H9 (cell line): ENCODE measurements at regions not wholly inside any gene's neighbourhood (a gene's known extent, or its start where the extent isn't known, plus 50 kb on each side); places are given as distances from the start of the nearest gene placed in this dataset.

Experiments
- DNase-seq: peaks from one replicate; pipeline ENCODE4 v3.0.0-alpha.2; 2017
- H2AFZ ChIP-seq: one replicate; pipeline ENCODE4 v1.6.1; 2013; ENCODE audit warnings: mild to moderate bottlenecking, low read length, control low read depth, moderate library complexity
- H2AK5ac ChIP-seq: 2 replicates; pipeline ENCODE4 v1.6.1; 2013; ENCODE audit warnings: low read length, control low read depth, mixed read lengths; ENCODE audit not compliant: insufficient read length
- H2BK120ac ChIP-seq: one replicate; pipeline ENCODE4 v1.6.1; 2013; ENCODE audit warnings: low read depth, mild to moderate bottlenecking, low read length, control low read depth, inconsistent platforms; ENCODE audit not compliant: poor library complexity, severe bottlenecking
- H2BK12ac ChIP-seq: 2 replicates; pipeline ENCODE4 v1.6.1; 2013; ENCODE audit warnings: low read length, control low read depth, mixed read lengths, low read depth; ENCODE audit not compliant: insufficient read length
- H2BK15ac ChIP-seq: 2 replicates; pipeline ENCODE4 v1.6.1; 2013; ENCODE audit warnings: low read depth, low read length, control low read depth
- H2BK20ac ChIP-seq: one replicate; pipeline ENCODE4 v1.6.1; 2013; ENCODE audit warnings: low read depth, mild to moderate bottlenecking, low read length, control low read depth, inconsistent platforms; ENCODE audit not compliant: poor library complexity, severe bottlenecking
- H2BK5ac ChIP-seq: 2 replicates; pipeline ENCODE4 v1.6.1; 2013; ENCODE audit warnings: low read length, control low read depth, mixed read lengths; ENCODE audit not compliant: insufficient read length
- H3K14ac ChIP-seq: 2 replicates; pipeline ENCODE4 v1.6.1; 2013; ENCODE audit warnings: low read length, control low read depth; ENCODE audit not compliant: insufficient read depth
- H3K18ac ChIP-seq: 2 replicates; pipeline ENCODE4 v1.6.1; 2013; ENCODE audit warnings: low read depth, mild to moderate bottlenecking, mixed read lengths, low read length, control low read depth; ENCODE audit not compliant: insufficient read length
- H3K23ac ChIP-seq: 2 replicates; pipeline ENCODE4 v1.6.1; 2013; ENCODE audit warnings: low read length, control low read depth, mixed read lengths, low read depth; ENCODE audit not compliant: insufficient read length
- H3K23me2 ChIP-seq: 2 replicates; pipeline ENCODE4 v1.6.1; 2013; ENCODE audit warnings: low read depth, mild to moderate bottlenecking, mixed read lengths, low read length, control low read depth; ENCODE audit not compliant: insufficient read length, poor library complexity, severe bottlenecking
- H3K27ac ChIP-seq: 2 replicates; pipeline ENCODE4 v1.5.1; 2013; ENCODE audit warnings: low read length, control low read depth, mixed read lengths, low read depth; ENCODE audit not compliant: insufficient read length
- H3K27me3 ChIP-seq: 2 replicates; pipeline ENCODE4 v1.6.1; 2013; ENCODE audit warnings: low read length, control low read depth, inconsistent platforms; ENCODE audit not compliant: insufficient read depth
- H3K4ac ChIP-seq: 2 replicates; pipeline ENCODE4 v1.6.1; 2013; ENCODE audit warnings: low read depth, mild to moderate bottlenecking, control low read depth, inconsistent platforms, low read length, moderate library complexity
- H3K4me1 ChIP-seq: 2 replicates; pipeline ENCODE4 v1.6.1; 2013; ENCODE audit warnings: low read length, control low read depth, inconsistent platforms; ENCODE audit not compliant: insufficient read depth
- H3K4me2 ChIP-seq: 2 replicates; pipeline ENCODE4 v1.6.1; 2013; ENCODE audit warnings: low read length, control low read depth, mixed read lengths; ENCODE audit not compliant: insufficient read length, insufficient read depth
- H3K56ac ChIP-seq: 2 replicates; pipeline ENCODE4 v1.6.1; 2013; ENCODE audit warnings: low read depth, mild to moderate bottlenecking, mixed read lengths, low read length, control low read depth; ENCODE audit not compliant: insufficient read length
- H3K79me1 ChIP-seq: 2 replicates; pipeline ENCODE4 v1.6.1; 2013; ENCODE audit warnings: low read depth, mild to moderate bottlenecking, moderate library complexity, low read length, control low read depth, inconsistent platforms; ENCODE audit not compliant: insufficient read depth, poor library complexity, severe bottlenecking
- H3K79me2 ChIP-seq: 2 replicates; pipeline ENCODE4 v1.6.1; 2013; ENCODE audit warnings: low read length, control low read depth, inconsistent platforms; ENCODE audit not compliant: insufficient read depth
- H3K9ac ChIP-seq: 2 replicates; pipeline ENCODE4 v1.6.1; 2013; ENCODE audit warnings: low read length, control low read depth, mixed read lengths; ENCODE audit not compliant: insufficient read length; ENCODE audit errors: extremely low read depth
- H3K9me3 ChIP-seq: one replicate; pipeline ENCODE4 v1.6.1; 2013; ENCODE audit warnings: low read depth, low read length, inconsistent platforms; ENCODE audit not compliant: control insufficient read depth
- H3T11ph ChIP-seq: one replicate; pipeline ENCODE4 v1.6.1; 2013; ENCODE audit warnings: mild to moderate bottlenecking, low read length, control low read depth, inconsistent platforms
- H4K20me1 ChIP-seq: one replicate; pipeline ENCODE4 v1.6.1; 2013; ENCODE audit not compliant: control insufficient read depth, insufficient read length, insufficient read depth
- H4K5ac ChIP-seq: 2 replicates; pipeline ENCODE4 v1.6.1; 2013; ENCODE audit warnings: low read depth, mild to moderate bottlenecking, mixed read lengths, low read length, control low read depth; ENCODE audit not compliant: insufficient read length
- H4K8ac ChIP-seq: replicated peaks from 2 replicates; pipeline ENCODE4 v1.6.1; 2013; ENCODE audit warnings: low read length, control low read depth, mixed read lengths, low read depth; ENCODE audit not compliant: insufficient read length
- H4K91ac ChIP-seq: 2 replicates; pipeline ENCODE4 v1.6.1; 2013; ENCODE audit warnings: low read depth, mild to moderate bottlenecking, moderate library complexity, mixed read lengths, low read length, control low read depth; ENCODE audit not compliant: insufficient read length
- H3K27ac Mint-ChIP-seq, 3 experiments: 2 replicates in 2 of 3; 3 replicates in 1 of 3; pipeline ENCODE4 v1.8.0; 2020 to 2021; ENCODE audit warnings: mixed read lengths in 3 of 3, mild to moderate bottlenecking in 1 of 3, moderate library complexity in 1 of 3
- H3K27me3 Mint-ChIP-seq: 2 replicates; pipeline ENCODE4 v1.8.0; 2021; ENCODE audit warnings: low read depth, mild to moderate bottlenecking, moderate library complexity, mixed read lengths
- H3K36me3 Mint-ChIP-seq, 3 experiments: 2 replicates in 2 of 3; 3 replicates in 1 of 3; pipeline ENCODE4 v1.8.0; 2020 to 2021; ENCODE audit warnings: low read depth in 3 of 3, mixed read lengths in 3 of 3; ENCODE audit not compliant: insufficient read depth in 1 of 3
- H3K4me1 Mint-ChIP-seq, 2 experiments: 2 replicates each; pipeline ENCODE4 v1.8.0; 2020; ENCODE audit warnings: mixed read lengths in 2 of 2
- H3K4me3 Mint-ChIP-seq, 2 experiments: 2 replicates in 1 of 2; 3 replicates in 1 of 2; pipeline ENCODE4 v1.8.0; 2020 to 2021; ENCODE audit warnings: mild to moderate bottlenecking in 2 of 2, mixed read lengths in 2 of 2, moderate library complexity in 1 of 2
- H3K9me3 Mint-ChIP-seq, 2 experiments: 2 replicates in 1 of 2; 3 replicates in 1 of 2; pipeline ENCODE4 v1.8.0; 2020; ENCODE audit warnings: mild to moderate bottlenecking in 2 of 2, mixed read lengths in 2 of 2, moderate library complexity in 1 of 2
- CTCF ChIP-seq: fragments of 200-600 bp; sonication (generic); conservative IDR thresholded peaks from 3 replicates; pipeline ENCODE4 v1.8.0; 2021; ENCODE audit warnings: antibody characterized with exemption, mild to moderate bottlenecking
- WGBS: extraction: QIAGEN DNeasy Blood & Tissue Kit; methylation state at CpG from one replicate; pipeline ENCODE4 v1.1.7; 2013; ENCODE audit warnings: missing lambda C conversion rate, low lambda C conversion rate, mixed read lengths; ENCODE audit not compliant: insufficient read length; ENCODE audit errors: extremely low coverage; 5-methylcytosine and 5-hydroxymethylcytosine counted together

- Mint-ChIP-seq H3K36me3 (no peaks in the 10 kb centered on the region), H3K4me3 (no peak overlapping the region), H3K9me3 (no peaks in the 10 kb centered on the region), H3K27ac (no peak overlapping the region), H3K27me3 (no peaks in the 10 kb centered on the region), H3K4me1 (peaks cover 8 to 12% of the 10 kb centered on the region in 2 experiments)
- H3K18ac ChIP-seq: no peak overlapping the region
- no peak overlapping the region for H2BK20ac ChIP-seq
- no peak overlapping the region for H3K56ac ChIP-seq
- no peaks in the 10 kb centered on the region; the same call in 1 of the 2 replicates for H3K4me1 ChIP-seq
- no peak overlapping the region for H2BK15ac ChIP-seq
- no peak overlapping the region for H4K91ac ChIP-seq
- no peaks in the 10 kb centered on the region for H3K79me1 ChIP-seq
- no peak overlapping the region for H2BK120ac ChIP-seq
- H4K5ac ChIP-seq: no peak overlapping the region
- H2AFZ ChIP-seq: no peak overlapping the region
- H3K27me3 ChIP-seq: no peaks in the 10 kb centered on the region
- no peak for TF ChIP-seq CTCF
- H3K9me3 ChIP-seq: no peaks in the 10 kb centered on the region
- H2BK5ac ChIP-seq: no peak overlapping the region
- H3K4ac ChIP-seq: no peak overlapping the region
- H3K23ac ChIP-seq: no peak overlapping the region
- H4K8ac ChIP-seq: no peak overlapping the region
- H4K20me1 ChIP-seq: no peaks in the 10 kb centered on the region
- no peak overlapping the region for H3K4me2 ChIP-seq
- H3K79me2 ChIP-seq: no peaks in the 10 kb centered on the region
- no peak for DNase-seq
- no peaks in the 10 kb centered on the region for H3K23me2 ChIP-seq
- H2BK12ac ChIP-seq: no peak overlapping the region
- H3K27ac ChIP-seq: no peak overlapping the region
- H3K14ac ChIP-seq: no peak overlapping the region
- H3T11ph ChIP-seq: no peak overlapping the region
- no peak overlapping the region for H2AK5ac ChIP-seq
- H3K9ac ChIP-seq: no peak overlapping the region
- whole genome bisulfite sequencing: no CpG with 5 or more reads among the region's 4 CpGs
Observed at GRCh38 chr1:218779341-218780100, 394.2 kb upstream of the LYPLAL1 start.
